ENCODE measurements at regions not wholly inside any gene's neighbourhood (a gene's known extent, or its start where the extent isn't known, plus 50 kb on each side); places are given as distances from the start of the nearest gene placed in this dataset.

DNA sequence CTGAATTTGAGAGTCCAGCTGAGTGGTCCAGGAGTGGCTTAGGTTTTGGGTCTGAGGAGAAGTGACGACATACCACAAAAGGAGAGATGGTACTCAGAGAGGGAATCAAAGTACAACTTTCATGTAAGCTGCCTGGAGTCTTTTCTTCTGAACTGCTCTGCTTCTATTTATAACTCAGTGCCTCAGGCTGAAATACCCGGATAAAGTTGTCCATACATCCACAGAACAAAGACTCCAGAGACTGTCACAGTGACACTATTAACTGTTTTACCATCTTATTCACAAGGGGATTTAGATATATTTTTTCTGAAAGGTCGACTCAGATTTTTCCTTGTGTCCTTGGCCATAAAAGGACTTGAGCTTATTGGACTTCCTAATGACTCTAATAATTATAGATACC, 264.3 kb upstream of the DNAJC19 start:
- TF ChIP-seq, protein P1, sequence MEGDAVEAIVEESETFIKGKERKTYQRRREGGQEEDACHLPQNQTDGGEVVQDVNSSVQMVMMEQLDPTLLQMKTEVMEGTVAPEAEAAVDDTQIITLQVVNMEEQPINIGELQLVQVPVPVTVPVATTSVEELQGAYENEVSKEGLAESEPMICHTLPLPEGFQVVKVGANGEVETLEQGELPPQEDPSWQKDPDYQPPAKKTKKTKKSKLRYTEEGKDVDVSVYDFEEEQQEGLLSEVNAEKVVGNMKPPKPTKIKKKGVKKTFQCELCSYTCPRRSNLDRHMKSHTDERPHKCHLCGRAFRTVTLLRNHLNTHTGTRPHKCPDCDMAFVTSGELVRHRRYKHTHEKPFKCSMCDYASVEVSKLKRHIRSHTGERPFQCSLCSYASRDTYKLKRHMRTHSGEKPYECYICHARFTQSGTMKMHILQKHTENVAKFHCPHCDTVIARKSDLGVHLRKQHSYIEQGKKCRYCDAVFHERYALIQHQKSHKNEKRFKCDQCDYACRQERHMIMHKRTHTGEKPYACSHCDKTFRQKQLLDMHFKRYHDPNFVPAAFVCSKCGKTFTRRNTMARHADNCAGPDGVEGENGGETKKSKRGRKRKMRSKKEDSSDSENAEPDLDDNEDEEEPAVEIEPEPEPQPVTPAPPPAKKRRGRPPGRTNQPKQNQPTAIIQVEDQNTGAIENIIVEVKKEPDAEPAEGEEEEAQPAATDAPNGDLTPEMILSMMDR (IDR thresholded peaks at IDR 0.05; ENCODE audit: low read depth, low read length) = no peak
- TF ChIP-seq EZH2phosphoT487 (IDR thresholded peaks at IDR 0.05; ENCODE audit: low read depth) = no peak

Measured in OCI-LY3 (cell line).